Upper lobe of left lung (tissue), 4 donors: ENCODE measurements at regions not wholly inside any gene's neighbourhood (a gene's known extent, or its start where the extent isn't known, plus 50 kb on each side); places are given as distances from the start of the nearest gene placed in this dataset.

Experiments
- CTCF ChIP-seq, 6 experiments: fragments of 450-650 bp in 4 of 6; fragments of 200-600 bp in 2 of 6; sonication (generic) in 2 of 6; IDR thresholded peaks; one replicate each; pipeline ENCODE4 v1.5.1; 2016 to 2019; ENCODE audit warnings: antibody characterized with exemption in 6 of 6
- POLR2A ChIP-seq, 4 donors: fragments of 450-650 bp; IDR thresholded peaks; one replicate each; pipeline ENCODE4 v1.5.1; 2016 to 2017; ENCODE audit warnings: antibody characterized with exemption in 4 of 4, mild to moderate bottlenecking in 2 of 4

- TF ChIP-seq CTCF (IDR thresholded peaks at IDR 0.05) (no peak), POLR2A (IDR thresholded peaks at IDR 0.05) (no peak)
These were observed 173.1 kb upstream of the LYSMD4 start for GRCh38 chr15:99906311-99906710.
